UCSD-AML1 (cell line): ENCODE measurements at regions not wholly inside any gene's neighbourhood (a gene's known extent, or its start where the extent isn't known, plus 50 kb on each side); places are given as distances from the start of the nearest gene placed in this dataset.
"Not testable (repeated sequence)": the region's sequence is repeated elsewhere in the genome, so short reads cannot be mapped to it uniquely, and the experiment has no call there.

Experiments
- DNase-seq: peaks from one replicate; lab custom pipeline; 2025; ENCODE audit not compliant: unreplicated experiment; lab: John Stamatoyannopoulos, UW

- DNase-seq = no peak
Observed at GRCh38 chr6:47405273-47405672, 72.3 kb upstream of the CD2AP start.

DNA sequence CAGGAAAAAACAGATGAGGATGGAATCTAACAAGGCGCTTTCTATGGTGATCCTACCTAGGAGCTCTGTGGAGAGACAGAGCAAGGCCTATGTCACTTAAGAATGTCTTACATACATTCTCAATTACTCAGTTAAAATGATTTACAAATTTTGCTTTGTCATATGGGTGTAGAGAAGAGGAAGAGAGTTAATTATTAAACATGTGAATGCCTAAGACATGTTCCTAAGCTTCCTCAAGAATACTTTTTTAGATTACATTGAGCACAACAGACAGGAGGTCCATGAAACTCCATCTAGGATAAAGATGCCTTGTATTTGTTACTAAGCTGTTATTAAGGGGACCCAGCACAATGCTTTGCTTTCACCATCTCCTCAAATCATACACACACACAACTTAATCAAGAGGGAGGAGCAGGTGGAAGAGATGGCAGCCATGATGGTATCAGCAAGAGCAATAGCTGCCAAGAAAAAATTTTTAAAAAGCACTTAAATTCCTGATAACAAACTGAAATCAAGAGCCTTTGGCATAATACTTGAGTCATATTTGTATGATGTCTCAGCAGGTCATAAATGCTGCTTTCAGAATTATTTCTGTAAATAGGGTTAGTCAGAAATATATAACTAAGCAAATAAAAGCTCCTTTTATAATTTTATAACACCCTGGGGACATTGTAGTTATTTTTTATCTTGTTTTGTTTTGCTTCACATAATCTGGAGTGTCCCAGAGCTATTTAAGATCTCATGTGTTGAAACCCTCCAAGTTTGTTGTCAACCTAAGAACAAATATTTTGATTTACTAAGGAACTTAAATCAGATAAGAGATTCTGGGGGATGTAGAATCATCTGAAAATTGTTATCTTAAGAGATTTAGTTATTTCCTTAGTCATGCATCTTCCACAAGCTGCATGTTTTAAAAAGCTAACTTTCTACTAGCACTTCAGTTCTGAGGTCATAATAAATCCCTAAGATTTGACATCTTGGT lies 70.0 kb upstream of the CD2AP start:
- no peak for DNase-seq

- DNase-seq = no peak
Observed at GRCh38 chr6:47413752-47414422, 63.7 kb upstream of the CD2AP start.

DNA sequence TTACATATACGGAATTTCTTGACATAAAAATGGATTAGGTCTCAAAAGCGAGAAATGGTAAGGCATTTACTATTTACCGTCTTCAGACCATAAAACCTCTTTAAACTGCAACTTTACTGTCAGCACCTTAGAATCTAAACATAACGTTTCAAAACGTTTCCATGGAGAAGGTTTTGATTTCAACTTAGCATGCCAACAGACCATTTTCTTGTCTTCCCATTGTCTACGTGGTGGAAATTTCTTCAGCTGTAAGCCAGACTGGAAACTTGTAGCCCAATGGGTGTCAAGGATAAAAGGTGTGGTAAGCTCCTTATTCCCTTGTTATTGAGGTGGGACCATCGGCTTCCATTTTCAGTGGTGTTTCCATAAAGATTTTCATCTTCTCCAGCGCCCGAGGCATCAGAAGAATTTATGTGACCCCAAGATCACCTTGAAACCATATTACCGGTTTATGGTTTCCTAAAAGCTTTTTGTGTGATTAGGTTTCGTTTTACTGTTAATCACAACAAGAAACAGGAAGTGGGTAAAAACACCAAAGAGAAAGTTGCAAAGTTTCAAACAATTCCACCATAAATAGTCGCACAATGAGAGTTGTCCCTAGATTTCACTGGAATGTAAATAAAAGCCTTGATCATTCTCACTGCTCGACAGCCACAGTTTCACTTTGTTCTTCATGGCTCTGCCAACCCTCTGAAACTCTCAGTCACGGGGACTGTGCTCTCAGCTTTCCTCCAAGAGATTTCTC lies 63.0 kb upstream of the CD2AP start:
- peak; percentile 11 for DNase-seq

- no peak for DNase-seq
Observed at GRCh38 chr6:47416396-47417345, 60.9 kb upstream of the CD2AP start.

DNA sequence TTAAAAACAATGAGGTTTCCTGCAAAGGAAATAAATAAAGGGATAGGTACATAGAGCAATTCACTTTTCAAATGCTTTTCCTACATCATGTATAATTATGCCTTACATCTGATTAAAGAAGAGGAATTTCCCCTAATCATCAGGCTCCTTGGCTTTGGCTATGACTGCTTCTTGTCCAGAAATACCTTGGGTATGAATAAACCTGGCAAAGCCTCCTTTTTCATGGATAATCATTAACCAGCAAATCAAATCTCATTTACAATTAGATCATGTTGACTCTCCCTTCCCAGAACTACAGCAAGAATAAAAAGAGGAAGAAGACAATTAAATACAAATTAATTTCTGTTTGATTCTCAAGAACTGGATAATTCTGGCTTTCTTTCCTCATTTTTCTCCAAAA lies 58.0 kb upstream of the CD2AP start:
- DNase-seq = no peak

DNA sequence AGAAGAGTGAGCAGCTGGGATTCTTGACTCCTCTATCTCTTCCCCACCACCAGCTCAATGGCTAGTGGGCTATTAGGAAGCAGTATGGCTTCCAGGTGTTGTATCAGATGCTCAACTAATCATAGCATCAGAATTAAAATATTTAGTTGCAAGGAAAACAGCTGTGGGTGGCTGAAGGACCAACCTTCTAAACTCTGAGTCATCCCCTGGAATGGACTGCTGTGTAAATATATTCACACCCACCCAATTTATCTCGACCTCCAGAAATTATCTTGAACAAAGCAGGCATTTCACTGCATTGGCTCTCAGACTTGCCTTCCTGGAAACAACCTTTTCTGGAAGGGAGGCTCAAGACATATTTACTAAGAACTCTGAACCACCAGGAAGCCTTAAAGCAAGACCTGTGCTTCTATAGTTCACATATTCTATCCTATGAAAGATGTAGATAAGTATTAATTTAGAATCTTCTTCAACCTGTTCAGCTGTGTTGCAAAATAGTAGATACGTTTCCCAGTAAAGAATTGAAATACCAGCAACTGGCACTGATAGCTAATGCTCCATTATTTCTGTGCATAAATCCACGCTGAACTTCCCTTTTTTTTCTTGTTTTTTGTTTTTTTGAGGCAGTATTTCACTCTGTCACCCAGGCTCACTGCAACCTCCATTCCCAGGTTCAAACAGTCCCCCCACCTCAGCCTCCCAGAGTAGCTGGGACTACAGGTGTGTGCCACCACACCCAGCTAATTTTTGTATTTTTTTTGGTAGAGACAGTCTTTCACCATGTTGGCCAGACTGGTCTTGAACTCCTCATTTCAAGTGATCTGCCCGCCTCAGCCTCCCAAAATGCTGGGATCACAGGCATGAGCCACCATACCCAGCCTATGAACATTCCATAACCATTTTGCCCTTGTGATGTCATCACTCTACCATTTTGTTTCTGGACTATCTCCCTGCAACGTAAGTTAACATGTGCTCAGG lies 56.9 kb upstream of the CD2AP start:
- no peak for DNase-seq

GRCh38 chr6:47423079-47423478 lies 54.5 kb upstream of the CD2AP start:
- no peak for DNase-seq

GRCh38 chr6:47424436-47424836 lies 53.2 kb upstream of the CD2AP start:
- DNase-seq = no peak

DNA sequence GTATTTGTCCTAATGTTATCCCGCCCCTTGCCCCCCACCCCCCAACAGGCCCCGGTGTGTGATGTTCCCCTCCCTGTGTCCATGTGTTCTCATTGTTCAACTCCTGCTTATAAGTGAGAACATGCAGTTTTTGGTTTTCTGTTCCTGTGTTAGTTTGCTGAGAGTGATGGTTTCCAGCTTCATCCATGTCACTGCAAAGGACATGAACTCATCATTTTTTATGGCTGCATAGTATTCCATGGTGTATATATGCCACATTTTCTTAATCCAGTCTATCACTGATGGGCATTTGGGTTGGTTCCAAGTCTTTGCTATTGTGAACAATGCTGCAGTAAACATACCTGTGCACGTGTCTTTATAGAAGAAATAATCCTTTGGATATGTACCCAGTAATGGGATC lies 51.9 kb upstream of the CD2AP start:
- DNase-seq = not testable (repeated sequence)

- DNase-seq = no peak
Observed at GRCh38 chr6:47426524-47427302, 50.9 kb upstream of the CD2AP start.

DNA sequence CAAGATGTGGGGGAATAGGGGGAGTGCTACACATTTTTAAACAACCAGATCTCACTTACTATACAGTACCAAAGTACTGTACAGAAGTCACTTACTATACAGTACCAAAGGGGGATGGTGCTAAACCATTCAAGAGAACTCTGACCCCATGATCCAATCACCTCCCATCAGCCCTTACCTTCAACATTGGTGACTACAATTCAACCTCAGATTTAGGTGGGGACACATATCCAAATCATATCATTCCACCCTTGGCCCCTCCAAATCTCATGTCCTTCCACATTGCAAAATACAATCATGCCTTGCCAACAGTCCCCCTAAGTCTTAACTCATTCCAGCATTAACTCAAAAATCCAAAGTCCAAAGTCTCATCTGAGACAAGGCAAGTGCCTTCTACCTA lies 49.9 kb upstream of the CD2AP start:
- DNase-seq = no peak
